Loucy (cell line): ENCODE measurements at regions not wholly inside any gene's neighbourhood (a gene's known extent, or its start where the extent isn't known, plus 50 kb on each side); places are given as distances from the start of the nearest gene placed in this dataset.

Source experiments
- H2AFZ ChIP-seq: fragments of 200-600 bp; sonication (generic); 2 replicates; pipeline ENCODE4 v1.6.0; 2016; ENCODE audit warnings: antibody characterized with exemption, mild to moderate bottlenecking, low read length, moderate library complexity
- H3F3A ChIP-seq: fragments of 200-600 bp; 2 replicates; pipeline ENCODE4 v1.6.0; 2016; ENCODE audit warnings: antibody characterized with exemption, low read depth, mild to moderate bottlenecking
- H3K27me3 ChIP-seq: fragments of 200-600 bp; sonication (generic); 2 replicates; pipeline ENCODE4 v1.6.1; 2014; ENCODE audit warnings: low read length, mild to moderate bottlenecking; ENCODE audit not compliant: insufficient read depth, poor library complexity, severe bottlenecking
- H3K36me3 ChIP-seq: fragments of 200-600 bp; sonication (generic); 2 replicates; pipeline ENCODE4 v1.6.1; 2016; ENCODE audit warnings: low read length; ENCODE audit not compliant: insufficient read depth
- H3K4me1 ChIP-seq: fragments of 200-600 bp; sonication (generic); 2 replicates; pipeline ENCODE4 v1.5.1; 2014; ENCODE audit warnings: low read length, mild to moderate bottlenecking; ENCODE audit not compliant: insufficient read depth, poor library complexity, severe bottlenecking
- H3K4me2 ChIP-seq: fragments of 200-600 bp; sonication (generic); 2 replicates; pipeline ENCODE4 v1.6.0; 2014; ENCODE audit warnings: antibody characterized with exemption, low read length, low read depth, mild to moderate bottlenecking; ENCODE audit not compliant: poor library complexity, severe bottlenecking
- H3K4me3 ChIP-seq: fragments of 200-600 bp; sonication (generic); 2 replicates; pipeline ENCODE4 v1.5.1; 2014; ENCODE audit warnings: low read length, mild to moderate bottlenecking, mixed read lengths; ENCODE audit not compliant: poor library complexity, severe bottlenecking
- H3K79me2 ChIP-seq: fragments of 200-600 bp; sonication (generic); 2 replicates; pipeline ENCODE4 v1.6.1; 2014; ENCODE audit warnings: low read length; ENCODE audit not compliant: insufficient read depth
- H3K9ac ChIP-seq: fragments of 200-600 bp; sonication (generic); 2 replicates; pipeline ENCODE4 v1.6.0; 2014; ENCODE audit warnings: mild to moderate bottlenecking, low read depth, low read length, moderate library complexity; ENCODE audit not compliant: poor library complexity, severe bottlenecking
- H3K9me2 ChIP-seq: fragments of 200-600 bp; sonication (generic); replicated peaks from 2 replicates; pipeline ENCODE4 v1.6.1; 2016; ENCODE audit warnings: low read depth, low read length, mixed read lengths
- H3K9me3 ChIP-seq: fragments of 200-600 bp; sonication (generic); 2 replicates; pipeline ENCODE4 v1.6.1; 2014; ENCODE audit warnings: mild to moderate bottlenecking, antibody characterized with exemption, low read length, low read depth; ENCODE audit not compliant: insufficient read depth
- H4K20me1 ChIP-seq: fragments of 200-600 bp; sonication (generic); 2 replicates; pipeline ENCODE4 v1.6.0; 2014; ENCODE audit warnings: antibody characterized with exemption, low read length, mild to moderate bottlenecking; ENCODE audit not compliant: insufficient read depth, poor library complexity, severe bottlenecking
- EZH2phosphoT487 ChIP-seq: fragments of 200-600 bp; IDR thresholded peaks from 2 replicates; pipeline ENCODE4 v1.6.1; 2018; ENCODE audit warnings: antibody characterized with exemption, mild to moderate bottlenecking, moderate library complexity, borderline replicate concordance
- TF ChIP-seq, protein P1 (sequence below): fragments of 200-600 bp; sonication (generic); conservative IDR thresholded peaks from 2 replicates; pipeline ENCODE4 v1.5.1; 2014; ENCODE audit warnings: mild to moderate bottlenecking, antibody characterized with exemption, low read length

GRCh38 chr12:116469344-116469743 lies 89.8 kb upstream of the MAP1LC3B2 start:
- Histone ChIP-seq H3K9me3 (no peaks in the 10 kb centered on the region), H4K20me1 (no peaks in the 10 kb centered on the region), H3K4me1 (no peaks in the 10 kb centered on the region)

DNA sequence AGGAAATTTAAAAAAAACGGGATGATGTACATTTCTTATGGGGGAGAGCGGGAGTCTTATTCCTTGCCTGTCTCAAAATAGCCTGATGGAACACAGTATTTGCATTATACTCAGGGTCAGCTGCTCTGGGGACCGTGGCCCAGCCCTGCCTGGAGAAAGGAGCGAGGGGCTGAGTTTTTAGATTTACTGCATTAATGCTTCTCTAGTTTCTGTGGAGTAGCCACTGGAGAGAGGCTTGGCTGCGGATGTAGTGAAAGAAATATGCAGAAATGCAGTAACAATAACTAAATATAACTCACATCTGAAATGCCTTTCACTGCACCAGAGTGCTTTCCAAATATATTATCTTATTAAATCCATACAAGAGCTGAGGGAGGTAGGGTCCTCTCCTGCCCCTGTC lies 87.6 kb upstream of the MAP1LC3B2 start:
- Histone ChIP-seq H3K4me1 (no peaks in the 10 kb centered on the region), H3K79me2 (no peaks in the 10 kb centered on the region)
- no peak for TF ChIP-seq EZH2phosphoT487
- TF ChIP-seq, protein P1, sequence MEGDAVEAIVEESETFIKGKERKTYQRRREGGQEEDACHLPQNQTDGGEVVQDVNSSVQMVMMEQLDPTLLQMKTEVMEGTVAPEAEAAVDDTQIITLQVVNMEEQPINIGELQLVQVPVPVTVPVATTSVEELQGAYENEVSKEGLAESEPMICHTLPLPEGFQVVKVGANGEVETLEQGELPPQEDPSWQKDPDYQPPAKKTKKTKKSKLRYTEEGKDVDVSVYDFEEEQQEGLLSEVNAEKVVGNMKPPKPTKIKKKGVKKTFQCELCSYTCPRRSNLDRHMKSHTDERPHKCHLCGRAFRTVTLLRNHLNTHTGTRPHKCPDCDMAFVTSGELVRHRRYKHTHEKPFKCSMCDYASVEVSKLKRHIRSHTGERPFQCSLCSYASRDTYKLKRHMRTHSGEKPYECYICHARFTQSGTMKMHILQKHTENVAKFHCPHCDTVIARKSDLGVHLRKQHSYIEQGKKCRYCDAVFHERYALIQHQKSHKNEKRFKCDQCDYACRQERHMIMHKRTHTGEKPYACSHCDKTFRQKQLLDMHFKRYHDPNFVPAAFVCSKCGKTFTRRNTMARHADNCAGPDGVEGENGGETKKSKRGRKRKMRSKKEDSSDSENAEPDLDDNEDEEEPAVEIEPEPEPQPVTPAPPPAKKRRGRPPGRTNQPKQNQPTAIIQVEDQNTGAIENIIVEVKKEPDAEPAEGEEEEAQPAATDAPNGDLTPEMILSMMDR = no peak

More at GRCh38 chr12:116469344-116469743, 89.8 kb upstream of the MAP1LC3B2 start:
- H3K9me2 ChIP-seq = no peaks in the 10 kb centered on the region
- H3K9ac ChIP-seq = no peak overlapping the region
- no peaks in the 10 kb centered on the region for H3K27me3 ChIP-seq
- H3K79me2 ChIP-seq = no peaks in the 10 kb centered on the region
- no peak for TF ChIP-seq EZH2phosphoT487
- TF ChIP-seq, protein P1 = no peak
- H3K36me3 ChIP-seq = no peaks in the 10 kb centered on the region
- no peak overlapping the region for H2AFZ ChIP-seq
- no peak overlapping the region for H3K4me2 ChIP-seq
- H3F3A ChIP-seq = no peaks in the 10 kb centered on the region
- H3K4me3 ChIP-seq = no peak overlapping the region

DNA sequence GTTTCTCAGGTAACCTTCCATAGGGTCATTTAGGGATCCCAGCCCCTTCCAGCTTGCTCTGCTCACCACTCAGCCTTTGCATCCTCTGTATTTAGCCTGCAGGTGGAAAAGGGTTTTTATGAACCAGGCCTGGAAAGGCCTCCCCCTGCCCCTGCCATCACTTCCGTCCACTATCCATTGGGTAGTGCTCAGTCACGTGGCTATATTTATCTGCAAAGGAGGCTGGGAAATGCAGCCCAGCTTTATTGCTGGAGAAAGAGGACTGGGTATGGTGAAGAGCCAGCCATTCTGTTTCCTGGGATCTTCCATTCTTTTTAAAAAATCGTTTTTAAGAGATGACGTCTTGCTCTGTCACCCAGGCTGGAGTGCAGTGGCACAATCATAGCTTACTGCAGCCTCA lies 87.0 kb upstream of the MAP1LC3B2 start:
- H2AFZ ChIP-seq = no peak overlapping the region
- TF ChIP-seq, protein P1 = no peak
- no peak for TF ChIP-seq EZH2phosphoT487
- H3K9me2 ChIP-seq = no peaks in the 10 kb centered on the region
- no peaks in the 10 kb centered on the region for H3K36me3 ChIP-seq
- H3K79me2 ChIP-seq = no peaks in the 10 kb centered on the region
- H4K20me1 ChIP-seq = no peaks in the 10 kb centered on the region
- H3F3A ChIP-seq = no peaks in the 10 kb centered on the region
- no peaks in the 10 kb centered on the region for H3K27me3 ChIP-seq
- no peak overlapping the region for H3K4me3 ChIP-seq
- no peaks in the 10 kb centered on the region for H3K9me3 ChIP-seq
- no peak overlapping the region for H3K9ac ChIP-seq
- H3K4me2 ChIP-seq = no peak overlapping the region
- H3K4me1 ChIP-seq = no peaks in the 10 kb centered on the region

More for the DNA sequence above, 87.6 kb upstream of the MAP1LC3B2 start:
- Histone ChIP-seq H3K4me3 (no peak overlapping the region), H3K36me3 (no peaks in the 10 kb centered on the region), H3K9me3 (no peaks in the 10 kb centered on the region), H3K27me3 (no peaks in the 10 kb centered on the region), H3F3A (no peaks in the 10 kb centered on the region), H3K4me2 (no peak overlapping the region), H3K9ac (no peak overlapping the region), H4K20me1 (no peaks in the 10 kb centered on the region), H2AFZ (no peak overlapping the region), H3K9me2 (no peaks in the 10 kb centered on the region)
